Keratinocyte (primary cell): ENCODE measurements at regions not wholly inside any gene's neighbourhood (a gene's known extent, or its start where the extent isn't known, plus 50 kb on each side); places are given as distances from the start of the nearest gene placed in this dataset.

Experiments
- DNase-seq: peaks from one replicate; pipeline ENCODE4 v3.0.0-alpha.2; 2011; ENCODE audit warnings: low read depth, missing footprints, low spot score
- FAIRE-seq: peaks from 2 replicates; lab custom pipeline; 2011; peaks lifted over from hg19 to GRCh38; lab: Jason Lieb, UNC
- H2AFZ ChIP-seq: 2 replicates; pipeline ENCODE4 v1.6.0; 2012; ENCODE audit warnings: low read length, control low read depth, inconsistent platforms; ENCODE audit not compliant: control insufficient read depth
- H3K27ac ChIP-seq: 2 replicates; pipeline ENCODE4 v1.5.1; 2011; ENCODE audit warnings: low read length; ENCODE audit not compliant: control insufficient read depth, insufficient read depth
- H3K27me3 ChIP-seq: 3 replicates; pipeline ENCODE4 v1.6.0; 2011; ENCODE audit warnings: low read length; ENCODE audit not compliant: control insufficient read depth, insufficient read depth; ENCODE audit errors: extremely low read depth
- H3K36me3 ChIP-seq, 2 experiments: 2 replicates in 1 of 2; 3 replicates in 1 of 2; pipeline ENCODE4 v1.5.1; 2011; ENCODE audit warnings: low read length in 2 of 2, mild to moderate bottlenecking in 1 of 2; ENCODE audit not compliant: control insufficient read depth in 2 of 2, insufficient read depth in 2 of 2; ENCODE audit errors: extremely low read depth in 1 of 2
- H3K4me1 ChIP-seq: 3 replicates; pipeline ENCODE4 v1.5.1; 2011; ENCODE audit warnings: low read length; ENCODE audit not compliant: control insufficient read depth, insufficient read depth; ENCODE audit errors: extremely low read depth
- H3K4me2 ChIP-seq: 3 replicates; pipeline ENCODE4 v1.6.0; 2011; ENCODE audit warnings: low read depth, low read length; ENCODE audit not compliant: control insufficient read depth, insufficient read depth; ENCODE audit errors: extremely low read depth
- H3K4me3 ChIP-seq, 3 experiments: fragments of 200-600 bp in 1 of 3; sonication (generic) in 1 of 3; 2 replicates in 2 of 3; 3 replicates in 1 of 3; pipeline ENCODE4 v1.5.1; 2011 to 2016; ENCODE audit warnings: low read length in 3 of 3, mild to moderate bottlenecking in 3 of 3, control low read depth in 2 of 3, inconsistent platforms in 1 of 3, low read depth in 1 of 3, mixed read lengths in 1 of 3, mixed run types in 1 of 3, moderate library complexity in 1 of 3; ENCODE audit not compliant: control insufficient read depth in 2 of 3, insufficient read depth in 2 of 3; ENCODE audit errors: extremely low read depth in 1 of 3
- H3K79me2 ChIP-seq: 2 replicates; pipeline ENCODE4 v1.6.0; 2012; ENCODE audit warnings: low read length; ENCODE audit not compliant: control insufficient read depth, insufficient read depth
- H3K9ac ChIP-seq: 3 replicates; pipeline ENCODE4 v1.6.0; 2011; ENCODE audit warnings: low read length; ENCODE audit not compliant: control insufficient read depth, insufficient read depth; ENCODE audit errors: extremely low read depth
- H3K9me1 ChIP-seq: 3 replicates; pipeline ENCODE4 v1.6.0; 2011; ENCODE audit warnings: low read length; ENCODE audit not compliant: control insufficient read depth, insufficient read depth; ENCODE audit errors: extremely low read depth
- H3K9me3 ChIP-seq: 2 replicates; pipeline ENCODE4 v1.5.1; 2012; ENCODE audit warnings: low read depth, low read length; ENCODE audit not compliant: control insufficient read depth
- H4K20me1 ChIP-seq: 3 replicates; pipeline ENCODE4 v1.6.0; 2011; ENCODE audit warnings: low read length; ENCODE audit not compliant: control insufficient read depth, insufficient read depth; ENCODE audit errors: extremely low read depth
- EZH2 ChIP-seq: IDR thresholded peaks from one replicate; pipeline ENCODE4 v1.6.1; 2012; ENCODE audit warnings: inconsistent platforms, mild to moderate bottlenecking, low read length, moderate library complexity
- dilution Hi-C: fragments of 300-500 bp; cut with MboI; formaldehyde crosslinking; loops from one replicate; pipeline ENCODE4 v1.7.0; 2020; ENCODE audit warnings: low sequenced_read_pairs; ENCODE audit not compliant: extremely low pct_ligation_motif_present
- TF ChIP-seq, protein P1 (sequence below), 3 experiments: IDR thresholded peaks in 1 of 3; conservative IDR thresholded peaks in 1 of 3; optimal IDR thresholded peaks in 1 of 3; 2 replicates in 2 of 3; 3 replicates in 1 of 3; pipeline versions ENCODE3 to v1.5.1; 2011; ENCODE audit warnings: low read length in 3 of 3, mild to moderate bottlenecking in 3 of 3, moderate library complexity in 2 of 3, control low read depth in 1 of 3, inconsistent platforms in 1 of 3; ENCODE audit not compliant: insufficient read depth in 2 of 3; ENCODE audit errors: extremely low read depth in 1 of 3

DNA sequence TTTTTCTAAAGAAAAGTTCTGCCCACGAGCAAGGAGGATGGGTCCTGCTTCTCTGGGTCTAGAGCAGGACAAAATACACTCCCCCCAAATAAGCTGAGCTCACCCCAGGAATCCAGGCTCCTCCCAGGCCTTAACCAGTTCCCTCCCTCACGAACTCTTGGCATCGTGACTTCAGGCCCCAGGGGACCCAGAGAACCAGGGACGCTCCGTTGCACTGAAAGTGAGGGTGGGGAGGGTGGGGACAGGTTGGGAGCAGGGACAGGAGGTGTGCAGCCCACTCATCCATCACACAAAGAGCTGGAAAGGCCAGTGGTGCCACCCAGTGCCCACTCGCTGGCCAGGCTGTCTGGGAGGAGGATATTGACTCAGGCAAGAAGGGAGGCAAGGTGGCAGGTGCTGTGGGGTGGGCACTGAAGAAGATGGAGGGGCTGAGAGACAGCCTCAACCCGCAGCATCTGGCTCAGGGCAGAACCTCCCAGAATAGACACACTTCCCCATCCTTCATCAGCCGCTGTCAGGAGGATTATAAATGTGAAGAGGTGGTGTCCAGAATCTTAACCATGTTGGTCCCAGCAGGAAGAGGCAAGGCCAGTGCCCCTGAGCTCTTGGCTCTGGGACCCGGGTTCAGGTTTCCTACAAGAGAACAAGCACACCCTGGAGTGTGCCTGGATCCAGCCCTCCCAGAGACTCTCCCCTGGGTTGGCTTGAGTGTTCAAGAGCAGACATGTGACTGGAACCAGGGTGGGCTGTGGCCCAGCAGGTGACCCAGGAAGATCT, 67.9 kb upstream of the RPL38 start:
- no peaks in the 10 kb centered on the region for H3K79me2 ChIP-seq
- no peak overlapping the region for H3K9ac ChIP-seq
- H3K27me3 ChIP-seq = peaks cover 4% of the 10 kb centered on the region
- DNase-seq (no peak), FAIRE-seq (no peak)
- no peaks in the 10 kb centered on the region for H3K4me1 ChIP-seq
- TF ChIP-seq, protein P1, sequence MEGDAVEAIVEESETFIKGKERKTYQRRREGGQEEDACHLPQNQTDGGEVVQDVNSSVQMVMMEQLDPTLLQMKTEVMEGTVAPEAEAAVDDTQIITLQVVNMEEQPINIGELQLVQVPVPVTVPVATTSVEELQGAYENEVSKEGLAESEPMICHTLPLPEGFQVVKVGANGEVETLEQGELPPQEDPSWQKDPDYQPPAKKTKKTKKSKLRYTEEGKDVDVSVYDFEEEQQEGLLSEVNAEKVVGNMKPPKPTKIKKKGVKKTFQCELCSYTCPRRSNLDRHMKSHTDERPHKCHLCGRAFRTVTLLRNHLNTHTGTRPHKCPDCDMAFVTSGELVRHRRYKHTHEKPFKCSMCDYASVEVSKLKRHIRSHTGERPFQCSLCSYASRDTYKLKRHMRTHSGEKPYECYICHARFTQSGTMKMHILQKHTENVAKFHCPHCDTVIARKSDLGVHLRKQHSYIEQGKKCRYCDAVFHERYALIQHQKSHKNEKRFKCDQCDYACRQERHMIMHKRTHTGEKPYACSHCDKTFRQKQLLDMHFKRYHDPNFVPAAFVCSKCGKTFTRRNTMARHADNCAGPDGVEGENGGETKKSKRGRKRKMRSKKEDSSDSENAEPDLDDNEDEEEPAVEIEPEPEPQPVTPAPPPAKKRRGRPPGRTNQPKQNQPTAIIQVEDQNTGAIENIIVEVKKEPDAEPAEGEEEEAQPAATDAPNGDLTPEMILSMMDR (optimal IDR thresholded peaks at IDR 0.05 in 1 of 3, IDR thresholded peaks at IDR 0.05 in 1 of 3, conservative IDR thresholded peaks at IDR 0.05 in 1 of 3; ENCODE audit: extremely low read depth in 1 of 3, insufficient read depth in 2 of 3, low read length in 3 of 3) = no peak
- no peak for TF ChIP-seq EZH2
- H3K4me2 ChIP-seq = no peak overlapping the region
- H3K4me3 ChIP-seq = no peak overlapping the region
- no peaks in the 10 kb centered on the region for H4K20me1 ChIP-seq
- H3K27ac ChIP-seq = no peak overlapping the region
- dilution Hi-C loops = no loop called here
- no peaks in the 10 kb centered on the region for H3K9me1 ChIP-seq
- no peak overlapping the region for H2AFZ ChIP-seq
- no peaks in the 10 kb centered on the region for H3K36me3 ChIP-seq
- H3K9me3 ChIP-seq = no peaks in the 10 kb centered on the region

DNA sequence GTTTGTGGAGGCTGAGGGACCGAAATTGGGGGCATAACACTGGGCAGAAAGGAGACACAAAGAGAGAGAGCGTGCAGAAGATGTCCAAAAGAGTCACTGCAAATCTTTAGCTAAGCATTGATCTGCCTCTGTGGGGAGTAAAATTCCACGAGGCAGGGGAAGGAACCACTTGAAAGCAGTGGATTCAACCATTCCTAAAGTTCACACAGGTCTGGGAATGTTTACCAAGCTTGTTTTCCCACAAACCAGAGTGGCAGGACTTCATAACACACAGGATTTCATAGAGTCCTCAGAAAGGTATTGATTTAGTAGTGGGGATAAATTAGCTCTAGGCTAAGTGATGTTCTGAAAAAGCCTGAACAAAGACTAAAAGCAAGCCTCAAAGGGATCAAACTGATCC, 66.1 kb upstream of the RPL38 start:
- Histone ChIP-seq H3K9me1 (no peaks in the 10 kb centered on the region), H3K4me1 (no peaks in the 10 kb centered on the region), H3K9me3 (no peaks in the 10 kb centered on the region), H3K4me3 (no peak overlapping the region), H3K27ac (no peak overlapping the region), H3K9ac (no peak overlapping the region), H2AFZ (no peak overlapping the region), H3K36me3 (no peaks in the 10 kb centered on the region), H3K79me2 (no peaks in the 10 kb centered on the region), H4K20me1 (no peaks in the 10 kb centered on the region), H3K27me3 (peaks cover 4% of the 10 kb centered on the region), H3K4me2 (no peak overlapping the region)
- dilution Hi-C loops = no loop called here
- no peak for TF ChIP-seq EZH2
- TF ChIP-seq, protein P1 (optimal IDR thresholded peaks at IDR 0.05 in 1 of 3, IDR thresholded peaks at IDR 0.05 in 1 of 3, conservative IDR thresholded peaks at IDR 0.05 in 1 of 3; ENCODE audit: extremely low read depth in 1 of 3, insufficient read depth in 2 of 3, low read length in 3 of 3) = no peak
- FAIRE-seq (no peak), DNase-seq (no peak)
